HG03354 (cell line): ENCODE measurements at regions not wholly inside any gene's neighbourhood (a gene's known extent, or its start where the extent isn't known, plus 50 kb on each side); places are given as distances from the start of the nearest gene placed in this dataset.
"Not testable (repeated sequence)": the region's sequence is repeated elsewhere in the genome, so short reads cannot be mapped to it uniquely, and the experiment has no call there.

Experiments
- ATAC-seq: cut with Tn5 transposase; IDR thresholded peaks from one replicate; pipeline ENCODE4 v1.9.1; 2021; ENCODE audit warnings: mild to moderate bottlenecking; ENCODE audit not compliant: unreplicated experiment, poor library complexity, severe bottlenecking

DNA sequence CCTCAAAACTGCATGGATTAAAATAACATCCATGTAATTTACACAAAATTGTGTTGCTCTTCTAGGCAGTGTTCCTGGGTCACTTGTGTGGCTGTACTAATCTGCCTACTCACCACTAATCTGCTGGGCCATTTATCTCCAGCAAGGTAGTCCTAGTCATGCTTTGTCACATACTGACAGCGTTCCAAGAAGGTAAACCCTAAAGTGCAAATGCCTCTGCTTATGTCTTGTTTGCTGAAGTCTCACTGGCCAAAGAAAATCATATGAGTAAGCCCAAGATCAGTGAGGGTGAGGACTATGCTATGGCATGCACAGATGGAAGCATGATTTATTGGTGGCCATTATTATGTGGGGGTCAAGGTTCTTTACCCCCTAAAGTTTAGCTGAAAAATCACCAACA is 630.2 kb upstream of the LUZP2 start:
- no peak for ATAC-seq

DNA sequence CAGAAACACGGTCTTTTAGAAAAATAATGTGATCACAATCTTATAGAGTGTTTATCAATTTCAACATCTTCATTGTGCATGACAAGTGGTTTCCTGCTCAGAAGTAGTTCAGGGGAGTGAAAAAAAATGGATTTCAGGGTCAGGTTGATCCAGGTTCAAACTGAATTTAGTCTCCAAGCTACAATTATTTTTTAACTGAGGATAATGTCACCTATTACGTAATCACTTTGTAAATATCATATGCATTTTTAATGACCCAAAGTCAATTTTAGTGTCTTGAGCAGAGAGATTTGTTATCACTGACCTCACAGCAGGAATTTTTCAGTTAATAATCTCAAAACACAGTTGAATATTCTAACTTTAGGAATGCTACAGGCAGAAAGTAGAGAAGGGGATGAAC is 627.2 kb upstream of the LUZP2 start:
- ATAC-seq, result no peak

DNA sequence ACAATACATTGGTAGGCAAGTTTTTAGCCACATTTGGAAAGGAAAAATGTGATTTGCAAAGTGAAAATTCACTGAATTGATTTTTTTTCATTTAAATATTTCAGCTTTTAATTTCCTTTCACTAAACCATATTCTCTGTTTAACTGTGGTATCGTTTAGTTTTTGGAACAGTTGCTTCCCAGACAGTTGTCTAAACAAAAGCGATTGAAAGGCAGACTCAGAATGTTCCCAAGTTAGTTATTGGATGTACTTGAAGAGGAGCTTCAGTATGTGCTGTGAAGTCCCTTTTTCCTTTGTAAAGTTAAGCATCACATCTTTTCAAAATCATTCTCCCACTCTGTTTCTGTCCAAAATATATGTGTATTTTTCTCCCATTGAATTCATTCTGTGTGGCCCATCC is 623.4 kb upstream of the LUZP2 start:
- no peak for ATAC-seq

DNA sequence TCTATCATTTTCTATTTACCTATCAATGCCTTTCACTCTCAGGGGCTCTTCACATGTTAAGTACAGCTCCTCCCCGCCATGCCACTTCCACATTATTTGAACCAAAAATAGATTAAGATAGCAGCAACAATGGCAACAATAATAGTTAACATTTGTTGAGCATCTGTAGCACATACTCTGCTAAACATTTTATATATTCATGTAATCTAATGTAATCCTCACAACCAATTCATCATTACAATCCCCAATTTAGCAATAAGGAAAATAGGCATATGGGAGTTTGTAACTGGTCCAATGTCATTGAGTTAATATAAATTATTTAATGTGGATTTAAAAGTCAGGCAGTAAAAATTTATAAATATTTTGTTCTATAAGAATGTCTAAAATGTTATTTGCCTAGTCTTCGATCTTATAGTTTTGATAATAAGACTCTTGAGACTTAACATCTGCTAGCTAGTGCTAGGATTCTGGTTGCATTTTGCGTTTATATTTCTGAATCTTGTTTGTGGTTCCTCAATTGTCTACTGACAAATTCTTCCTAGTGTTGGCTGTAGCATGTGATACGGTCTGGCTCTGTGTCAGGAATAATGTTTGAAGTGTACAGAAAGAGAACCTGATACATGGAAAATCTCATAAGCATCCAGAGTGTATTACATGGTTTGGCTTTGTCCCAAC is 621.5 kb upstream of the LUZP2 start:
- no peak for ATAC-seq

DNA sequence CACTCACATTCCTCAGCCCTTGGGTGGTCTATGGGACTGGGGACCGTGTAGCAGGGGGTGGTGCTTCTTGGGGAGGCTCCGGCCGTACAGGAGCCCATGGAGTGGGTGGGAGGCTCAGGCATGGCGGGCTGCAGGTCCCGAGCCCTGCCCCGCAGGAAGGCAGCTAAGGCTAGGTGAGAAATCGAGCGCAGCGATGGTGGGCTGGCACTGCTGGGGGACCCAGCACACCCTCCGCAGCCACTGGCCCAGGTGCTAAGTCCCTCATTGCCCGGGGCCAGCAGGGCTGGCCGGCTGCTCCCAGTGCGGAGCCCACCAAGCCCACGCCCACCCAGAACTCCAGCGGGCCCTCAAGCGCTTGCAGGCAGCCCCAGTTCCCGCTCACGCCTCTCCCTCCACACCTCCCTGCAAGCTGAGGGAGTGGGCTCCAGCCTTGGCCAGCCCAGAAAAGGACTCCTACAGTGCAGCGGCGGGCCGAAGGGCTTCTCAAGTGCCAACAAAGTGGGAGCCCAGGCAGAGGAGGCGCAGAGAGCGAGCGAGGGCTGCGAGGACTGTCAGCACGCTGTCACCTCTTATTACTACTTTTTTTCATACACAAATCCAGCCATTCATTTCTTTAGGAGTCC is 613.3 kb upstream of the LUZP2 start:
- not testable (repeated sequence) for ATAC-seq

DNA sequence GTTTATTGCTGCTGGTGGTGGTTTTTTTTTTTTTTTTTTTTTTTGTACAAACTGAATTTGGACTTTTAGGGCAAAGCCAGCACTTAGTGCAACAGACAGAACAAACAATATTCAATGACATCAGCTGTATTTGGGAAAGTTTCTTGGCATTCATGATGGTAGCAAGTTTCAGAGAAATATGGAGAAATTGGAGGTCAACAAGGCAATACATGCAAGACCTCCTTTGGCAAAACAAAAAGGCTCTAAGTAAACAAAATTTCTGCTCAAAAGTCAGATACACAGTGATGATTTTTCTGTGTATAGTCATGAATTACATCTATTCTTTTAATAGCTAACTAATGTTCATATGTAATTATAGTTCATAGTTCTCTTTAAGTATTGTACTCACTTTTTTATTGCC is 612.5 kb upstream of the LUZP2 start:
- no peak for ATAC-seq

DNA sequence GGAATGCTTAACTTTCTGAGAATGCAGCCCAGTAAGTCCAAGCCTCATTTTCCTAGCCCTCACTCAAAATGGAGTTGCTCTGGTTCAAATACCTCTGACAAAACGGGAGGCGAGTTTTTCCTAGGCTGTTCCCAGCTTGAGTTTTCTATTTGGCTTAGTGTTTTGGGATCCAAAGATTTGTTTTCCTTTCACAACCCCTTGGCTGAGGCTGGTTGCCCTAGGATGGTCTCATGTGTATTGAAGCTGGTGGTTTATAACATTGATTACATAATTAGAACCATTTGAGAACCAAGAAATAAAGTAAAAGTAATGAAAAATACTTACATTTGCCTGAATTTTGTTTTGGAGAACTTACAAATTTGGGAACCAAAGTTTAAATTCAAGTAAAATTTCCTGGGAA is 611.1 kb upstream of the LUZP2 start:
- ATAC-seq, result no peak

DNA sequence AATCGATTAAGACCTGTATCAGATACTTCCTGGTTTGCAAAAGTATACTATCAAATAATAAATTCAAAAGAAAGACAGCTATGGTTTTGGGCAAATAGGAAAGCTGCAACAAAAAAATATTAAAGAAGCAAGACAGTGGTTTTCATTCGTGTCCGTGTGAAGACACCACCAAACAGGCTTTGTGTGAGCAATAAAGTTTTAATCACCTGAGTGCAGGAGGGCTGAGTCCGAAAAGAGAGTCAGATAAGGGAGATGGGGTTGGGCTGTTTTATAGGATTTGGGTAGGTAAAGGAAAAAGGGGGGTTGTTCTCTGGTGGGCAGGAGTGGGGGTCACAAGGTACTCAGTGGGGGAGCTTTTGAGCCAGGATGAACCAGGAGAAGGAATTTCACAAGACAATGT is 609.7 kb upstream of the LUZP2 start:
- not testable (repeated sequence) for ATAC-seq

DNA sequence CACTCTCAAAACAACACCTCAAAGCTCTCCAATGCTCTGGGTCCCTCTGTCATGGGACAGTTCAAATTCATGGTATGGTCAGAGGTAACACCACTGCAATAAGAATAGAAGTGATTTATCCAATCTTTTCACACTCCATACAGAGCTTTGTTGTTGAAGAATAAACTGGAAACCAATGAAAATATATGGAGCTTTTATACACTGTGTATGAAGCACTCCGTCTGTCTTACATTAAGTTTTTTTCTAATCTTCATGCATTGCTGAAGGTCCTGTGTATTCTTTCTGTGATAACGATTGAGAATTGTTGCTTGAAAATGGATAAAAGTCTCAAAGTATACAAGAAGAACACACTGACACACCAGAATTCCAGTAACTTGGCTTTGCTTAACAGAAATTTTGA is 603.7 kb upstream of the LUZP2 start:
- ATAC-seq, result no peak

DNA sequence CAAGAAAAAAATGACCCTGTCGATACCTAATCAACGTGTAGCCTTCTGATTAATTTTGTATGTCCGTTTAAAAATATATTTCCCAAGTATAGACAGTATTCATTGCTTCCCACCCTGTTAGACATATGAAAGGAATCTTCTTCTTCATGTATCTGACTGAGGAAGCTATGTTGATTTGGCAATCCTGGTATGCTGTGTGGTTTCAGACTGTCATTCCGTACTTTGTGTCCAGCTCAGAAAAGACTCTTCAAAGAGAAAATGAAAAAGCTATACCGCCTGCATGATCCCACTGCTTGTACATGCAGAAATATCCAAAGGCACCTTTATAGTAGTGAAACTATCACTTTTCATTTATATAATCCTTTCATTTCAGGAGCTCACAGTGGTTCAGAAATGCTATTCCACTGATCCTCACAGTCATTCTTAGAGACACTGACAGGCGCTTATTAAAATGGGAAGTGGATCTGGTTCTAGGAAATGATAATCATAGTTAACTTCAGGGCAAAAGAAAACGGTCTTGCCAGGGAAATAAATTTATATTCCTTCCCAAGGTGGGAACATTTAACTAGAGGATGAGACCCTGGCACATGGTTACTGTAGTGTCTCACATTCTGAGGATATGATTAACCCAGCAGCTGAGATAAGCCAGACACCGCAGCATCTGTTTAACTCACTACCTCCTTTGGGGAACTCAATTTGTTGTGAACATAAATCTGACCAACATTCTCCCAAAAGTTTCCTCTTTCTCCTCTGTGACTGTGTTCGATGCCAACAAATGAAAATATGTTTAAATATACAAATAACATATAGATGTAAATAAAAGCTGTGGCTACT is 599.2 kb upstream of the LUZP2 start:
- ATAC-seq, result no peak

DNA sequence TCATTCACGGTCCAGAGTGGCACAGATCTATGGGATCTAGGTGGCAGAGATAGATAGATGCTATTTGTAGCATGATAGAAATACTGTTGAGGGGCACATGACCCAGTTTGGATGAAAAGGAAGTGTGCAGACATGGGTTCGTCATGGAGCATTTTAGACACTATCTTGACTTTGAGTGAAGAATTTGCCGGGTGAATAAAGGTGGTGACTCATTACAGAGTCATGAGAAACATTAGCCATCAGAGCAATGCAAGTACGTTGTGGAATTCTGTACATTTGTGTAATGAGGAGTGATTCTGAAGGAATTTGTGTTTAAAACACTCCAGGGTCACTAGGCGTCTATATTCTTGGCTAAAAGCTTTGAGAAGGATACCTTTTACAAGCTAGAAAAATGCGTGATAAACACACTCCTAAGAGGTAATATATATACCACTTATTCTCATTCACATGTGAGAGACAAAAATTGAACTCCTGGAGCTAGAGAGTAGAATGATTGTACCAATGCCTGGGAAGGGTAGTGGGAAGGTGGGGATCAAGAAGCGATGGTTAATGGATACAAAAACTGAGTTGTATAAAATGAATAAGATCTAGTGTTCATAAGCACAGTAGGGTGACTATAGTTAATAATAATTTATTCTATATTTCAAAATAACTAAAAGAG is 593.7 kb upstream of the LUZP2 start:
- ATAC-seq, result no peak

DNA sequence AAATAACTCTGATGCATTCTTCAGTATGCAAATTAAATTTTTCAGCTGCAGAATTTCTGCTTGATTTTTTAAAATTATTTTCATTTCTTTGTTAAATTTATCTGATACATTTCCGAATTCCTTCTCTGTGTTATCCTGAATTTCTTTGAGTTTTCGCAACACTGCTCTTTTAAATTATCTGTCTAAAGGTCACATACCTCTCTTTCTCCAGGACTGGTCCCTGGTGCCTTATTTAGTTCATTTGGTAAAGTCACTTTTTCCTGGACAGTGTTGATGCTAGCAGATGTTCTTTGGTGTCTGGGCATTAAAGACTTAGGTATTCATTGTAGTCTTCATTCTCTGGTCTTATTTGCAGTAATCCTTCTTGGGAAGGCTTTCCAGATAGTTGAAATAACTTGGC is 577.4 kb upstream of the LUZP2 start:
- no peak for ATAC-seq

DNA sequence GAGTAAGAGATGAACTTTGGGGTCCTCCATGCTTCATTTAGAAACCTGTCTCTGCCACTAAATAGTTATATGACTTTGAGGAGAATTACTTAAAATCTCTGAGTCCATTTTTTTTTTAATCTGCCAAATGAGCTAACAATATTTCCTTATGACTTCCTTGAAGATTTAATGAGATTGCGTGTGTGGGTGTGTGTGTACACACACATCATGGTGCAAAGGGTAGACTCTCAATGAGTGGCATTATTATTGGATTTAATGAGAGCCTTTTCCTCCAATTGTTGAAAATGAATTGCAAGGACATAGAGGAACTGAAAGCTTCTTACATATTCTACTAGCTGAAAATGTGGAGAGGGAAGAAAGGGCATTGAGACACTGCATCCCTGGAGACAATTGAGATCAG is 573.5 kb upstream of the LUZP2 start:
- ATAC-seq, result no peak

DNA sequence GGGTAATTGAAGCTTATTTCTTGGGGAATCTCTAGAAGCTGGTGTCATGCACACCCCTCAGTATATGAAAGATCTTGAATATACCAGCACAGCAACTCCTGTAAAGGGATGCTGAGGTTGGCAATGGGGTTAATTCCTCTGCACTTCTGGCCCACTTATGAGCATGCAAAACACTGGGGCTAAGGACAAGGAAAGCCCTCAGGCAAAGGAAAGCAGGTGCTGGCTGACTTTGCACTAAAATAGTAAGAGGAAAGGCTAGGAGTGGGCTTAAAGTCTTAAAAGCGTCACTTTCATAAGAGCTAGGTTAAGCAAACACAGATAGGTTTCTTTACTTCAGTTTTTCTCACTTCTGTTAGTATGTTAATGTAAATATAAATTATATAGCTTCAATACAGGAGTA is 572.6 kb upstream of the LUZP2 start:
- ATAC-seq, result no peak

DNA sequence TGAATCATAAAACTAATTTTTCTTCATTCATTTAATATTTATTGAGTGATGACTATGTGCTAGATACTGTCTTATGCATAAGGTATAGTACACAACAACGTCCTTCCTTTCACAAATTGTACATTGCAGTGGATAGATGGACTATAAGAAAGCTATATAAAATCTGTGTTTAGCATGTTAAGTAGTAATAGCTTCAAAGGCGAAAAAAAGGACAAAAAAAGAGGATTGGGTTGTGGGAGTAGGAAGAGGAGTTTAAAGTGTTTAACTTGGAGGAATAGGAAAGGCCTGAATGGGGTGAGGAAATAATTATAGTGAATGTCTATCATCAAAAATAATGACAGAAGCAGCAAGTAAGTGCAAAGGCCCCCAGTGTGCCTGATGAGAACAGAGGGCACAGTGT is 565.4 kb upstream of the LUZP2 start:
- ATAC-seq, result no peak

DNA sequence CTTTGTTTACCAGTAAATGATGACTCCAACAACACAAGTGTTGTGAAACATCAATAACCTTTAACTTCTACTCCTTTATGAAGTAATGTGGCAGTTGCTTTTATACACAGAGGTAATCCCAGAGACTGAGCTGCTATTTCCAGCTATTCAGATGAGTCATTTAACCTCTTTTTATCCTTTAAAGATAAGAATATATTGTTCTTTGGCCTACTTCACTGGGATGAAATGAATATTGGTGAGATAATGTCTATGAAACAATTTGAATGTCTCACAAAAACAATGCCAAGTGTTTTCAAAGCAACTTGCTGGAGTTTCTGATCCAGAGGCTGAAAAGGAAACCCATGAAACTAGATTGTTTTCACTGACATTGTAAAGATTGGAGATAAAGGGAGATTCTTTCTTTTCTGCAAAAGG is 564.4 kb upstream of the LUZP2 start:
- ATAC-seq, result no peak

DNA sequence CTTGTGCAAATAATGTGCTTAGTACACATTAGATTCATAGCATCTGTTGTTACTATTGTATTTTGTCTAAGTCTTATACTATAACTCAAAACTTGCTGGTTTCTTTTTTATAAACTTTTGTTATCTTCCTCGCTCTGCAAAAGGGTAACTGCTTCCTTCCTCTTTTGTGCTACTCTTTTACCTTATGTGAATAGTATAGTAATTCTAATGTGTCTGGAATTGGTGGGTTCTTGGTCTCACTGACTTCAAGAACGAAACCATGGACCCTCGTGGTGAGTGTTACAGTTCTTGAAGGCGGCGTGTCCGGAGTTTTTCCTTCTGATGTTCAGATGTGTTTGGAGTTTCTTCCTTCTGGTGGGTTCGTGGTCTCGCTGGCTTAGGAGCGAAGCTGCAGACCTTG is 563.1 kb upstream of the LUZP2 start:
- no peak for ATAC-seq

DNA sequence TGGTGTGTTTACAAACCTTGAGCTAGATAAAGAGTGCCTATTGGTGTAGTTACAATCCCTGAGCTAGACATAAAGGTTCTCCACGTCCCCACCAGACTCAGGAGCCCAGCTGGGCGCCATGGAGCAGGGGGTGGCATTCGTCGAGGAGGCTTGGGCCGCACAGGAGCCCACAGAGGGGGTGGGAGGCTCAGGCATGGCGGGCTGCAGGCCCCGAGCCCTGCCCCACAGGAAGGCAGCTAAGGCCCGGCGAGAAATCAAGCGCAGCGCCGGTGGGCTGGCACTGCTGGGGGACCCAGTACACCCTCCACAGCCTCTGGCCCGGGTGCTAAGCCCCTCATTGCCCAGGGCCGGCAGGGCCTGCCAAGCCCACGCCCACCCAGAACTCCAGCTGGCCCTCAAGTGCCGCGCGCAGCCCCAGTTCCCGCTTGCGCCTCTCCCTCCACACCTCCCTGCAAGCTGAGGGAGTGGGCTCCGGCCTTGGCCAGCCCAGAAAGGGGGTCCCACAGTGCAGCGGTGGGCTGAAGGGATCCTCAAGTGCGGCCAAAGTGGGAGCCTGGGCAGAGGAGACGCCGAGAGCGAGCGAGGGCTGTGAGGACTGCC is 562.1 kb upstream of the LUZP2 start:
- not testable (repeated sequence) for ATAC-seq

DNA sequence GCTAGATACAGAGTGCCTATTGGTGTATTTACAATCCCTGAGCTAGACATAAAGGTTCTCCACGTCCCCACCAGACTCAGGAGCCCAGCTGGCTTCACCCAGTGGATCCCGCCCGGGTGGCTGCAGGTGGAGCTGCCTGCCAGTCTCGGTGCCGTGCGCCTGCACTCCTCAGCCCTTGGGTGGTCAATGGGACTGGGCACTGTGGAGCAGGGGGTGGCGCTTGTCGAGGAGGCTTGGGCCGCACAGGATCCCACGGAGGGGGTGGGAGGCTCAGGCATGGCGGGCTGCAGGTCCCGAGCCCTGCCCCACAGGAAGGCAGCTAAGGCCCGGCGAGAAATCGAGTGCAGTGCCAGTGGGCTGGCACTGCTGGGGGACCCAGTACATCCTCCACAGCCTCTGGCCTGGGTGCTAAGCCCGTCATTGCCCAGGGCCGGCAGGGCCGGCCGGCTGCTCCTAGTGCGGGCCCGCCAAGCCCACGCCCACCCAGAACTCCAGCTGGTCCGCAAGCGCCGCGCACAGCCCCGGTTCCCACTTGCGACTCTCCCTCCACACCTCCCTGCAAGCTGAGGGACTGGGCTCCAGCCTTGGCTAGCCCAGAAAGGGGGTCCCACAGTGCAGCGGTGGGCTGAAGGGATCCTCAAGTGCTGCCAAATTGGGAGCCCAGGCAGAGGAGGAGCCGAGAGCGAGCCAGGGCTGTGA is 554.6 kb upstream of the LUZP2 start:
- not testable (repeated sequence) for ATAC-seq

DNA sequence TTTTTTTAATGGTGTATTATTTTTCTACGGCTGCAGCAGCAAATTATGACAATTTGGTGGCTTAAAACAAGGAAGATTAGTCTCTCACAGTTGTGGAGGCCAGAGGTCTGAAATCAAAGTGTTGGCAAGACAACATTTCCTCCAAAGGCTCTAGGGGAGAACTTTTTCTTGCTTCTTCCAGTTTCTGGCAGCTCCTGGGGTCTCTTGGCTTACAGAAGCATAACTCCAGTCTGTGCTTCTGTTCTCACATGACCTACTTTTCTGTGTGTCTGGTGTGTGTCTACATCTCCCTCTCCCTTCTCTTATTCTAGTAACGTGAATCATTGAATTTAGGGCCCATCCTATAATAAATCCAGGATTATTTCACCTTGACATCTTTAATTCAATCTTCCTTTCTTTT is 551.9 kb upstream of the LUZP2 start:
- ATAC-seq, result no peak
